ENCODE measurements at regions not wholly inside any gene's neighbourhood (a gene's known extent, or its start where the extent isn't known, plus 50 kb on each side); places are given as distances from the start of the nearest gene placed in this dataset.

GRCh38 chr1:218556016-218556415, 210.9 kb downstream of the TGFB2 start:
- TF ChIP-seq CTCF (conservative IDR thresholded peaks at IDR 0.05; ENCODE audit: low read depth, low read length) (no peak), EZH2 (IDR thresholded peaks at IDR 0.05; ENCODE audit: low read length, unreplicated experiment) (no peak)
